NCI-H1694 treated with DMSO at 0.1 percent for 48 hours (cell line): ENCODE measurements at regions not wholly inside any gene's neighbourhood (a gene's known extent, or its start where the extent isn't known, plus 50 kb on each side); places are given as distances from the start of the nearest gene placed in this dataset.
"Not testable (repeated sequence)": the region's sequence is repeated elsewhere in the genome, so short reads cannot be mapped to it uniquely, and the experiment has no call there.

Experiments
- DNase-seq: peaks from one replicate; lab custom pipeline; 2025; lab: John Stamatoyannopoulos, UW

GRCh38 chr16:29218649-29219048, 187.9 kb downstream of the NPIPB11 start:
- DNase-seq, result not testable (repeated sequence)

DNA sequence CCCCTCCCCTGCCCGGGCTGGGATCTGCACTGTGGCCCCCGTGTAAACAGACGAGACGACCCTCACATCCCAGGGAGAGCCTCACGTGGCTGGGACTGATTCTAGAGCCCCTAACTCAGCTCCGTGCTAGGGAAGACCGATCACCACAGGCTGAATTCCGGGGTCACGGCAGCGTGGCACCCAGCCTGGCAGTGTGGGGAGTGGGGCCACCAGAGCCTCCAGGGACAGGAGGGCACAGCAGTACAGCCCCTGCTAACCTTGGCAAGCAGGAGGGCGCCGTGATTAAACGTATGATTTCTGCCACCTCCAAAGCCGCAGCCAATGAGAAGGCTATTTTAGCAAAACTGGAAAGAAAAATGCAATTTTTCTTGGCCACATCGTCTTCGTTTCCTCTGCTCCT, 188.3 kb downstream of the NPIPB11 start:
- not testable (repeated sequence) for DNase-seq

- not testable (repeated sequence) for DNase-seq
These were observed 188.8 kb downstream of the NPIPB11 start for GRCh38 chr16:29217752-29218126.

DNA sequence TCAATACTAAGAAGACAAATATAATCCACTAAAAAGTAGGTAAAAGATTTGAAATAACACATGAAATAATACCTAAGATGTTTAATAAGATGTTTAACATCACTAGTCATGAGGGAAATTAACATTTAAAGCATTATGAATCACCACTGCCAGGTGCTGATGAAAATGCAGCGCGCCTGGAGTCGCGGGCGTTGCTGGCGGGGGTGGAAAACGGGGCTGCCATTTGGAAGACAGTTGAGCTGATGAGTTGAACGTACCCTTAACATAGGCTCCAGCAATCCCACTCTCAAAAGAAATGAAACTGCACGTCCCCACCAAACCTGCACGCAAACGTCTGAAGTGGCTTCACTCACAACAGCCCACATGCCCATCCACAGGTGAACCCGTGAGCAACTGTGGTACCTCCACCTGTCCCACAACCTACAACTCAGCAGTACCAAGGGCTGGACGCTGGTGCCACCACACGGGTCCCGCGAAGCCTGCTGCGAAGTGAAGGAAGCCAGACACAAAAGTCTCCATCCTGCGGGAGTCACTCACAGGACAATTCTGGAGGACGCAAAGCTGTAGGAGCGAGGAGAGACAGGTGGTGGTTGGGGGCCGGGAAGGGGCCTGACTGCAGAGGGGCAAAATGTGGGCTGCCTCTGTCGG, 189.3 kb downstream of the NPIPB11 start:
- not testable (repeated sequence) for DNase-seq

- DNase-seq, result not testable (repeated sequence)
These were observed 192.7 kb downstream of the NPIPB11 start for GRCh38 chr16:29213770-29214169.

DNA sequence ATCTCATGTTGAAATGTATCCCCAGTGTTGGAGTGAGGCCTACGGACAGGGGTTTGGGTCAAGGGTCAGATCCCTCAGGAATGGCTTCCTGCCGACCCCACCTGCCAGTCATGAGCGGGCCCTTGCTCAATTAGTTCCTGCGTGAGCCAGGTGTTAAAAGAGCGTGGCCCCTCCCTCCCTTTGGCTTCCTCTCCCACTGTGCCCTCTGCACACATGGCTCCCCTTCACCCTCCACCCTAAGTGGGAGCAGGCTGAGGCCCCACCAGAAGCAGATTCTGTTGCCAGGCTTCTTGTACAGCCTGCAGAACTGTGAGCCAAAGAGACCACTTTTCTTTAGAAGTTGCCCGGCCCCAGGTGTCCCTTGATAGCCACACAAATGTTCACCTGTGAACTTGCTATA, 193.3 kb downstream of the NPIPB11 start:
- DNase-seq, result not testable (repeated sequence)

- not testable (repeated sequence) for DNase-seq
These were observed 194.2 kb downstream of the NPIPB11 start for GRCh38 chr16:29212084-29213027.

GRCh38 chr16:29211456-29211855, 195.1 kb downstream of the NPIPB11 start:
- not testable (repeated sequence) for DNase-seq

DNA sequence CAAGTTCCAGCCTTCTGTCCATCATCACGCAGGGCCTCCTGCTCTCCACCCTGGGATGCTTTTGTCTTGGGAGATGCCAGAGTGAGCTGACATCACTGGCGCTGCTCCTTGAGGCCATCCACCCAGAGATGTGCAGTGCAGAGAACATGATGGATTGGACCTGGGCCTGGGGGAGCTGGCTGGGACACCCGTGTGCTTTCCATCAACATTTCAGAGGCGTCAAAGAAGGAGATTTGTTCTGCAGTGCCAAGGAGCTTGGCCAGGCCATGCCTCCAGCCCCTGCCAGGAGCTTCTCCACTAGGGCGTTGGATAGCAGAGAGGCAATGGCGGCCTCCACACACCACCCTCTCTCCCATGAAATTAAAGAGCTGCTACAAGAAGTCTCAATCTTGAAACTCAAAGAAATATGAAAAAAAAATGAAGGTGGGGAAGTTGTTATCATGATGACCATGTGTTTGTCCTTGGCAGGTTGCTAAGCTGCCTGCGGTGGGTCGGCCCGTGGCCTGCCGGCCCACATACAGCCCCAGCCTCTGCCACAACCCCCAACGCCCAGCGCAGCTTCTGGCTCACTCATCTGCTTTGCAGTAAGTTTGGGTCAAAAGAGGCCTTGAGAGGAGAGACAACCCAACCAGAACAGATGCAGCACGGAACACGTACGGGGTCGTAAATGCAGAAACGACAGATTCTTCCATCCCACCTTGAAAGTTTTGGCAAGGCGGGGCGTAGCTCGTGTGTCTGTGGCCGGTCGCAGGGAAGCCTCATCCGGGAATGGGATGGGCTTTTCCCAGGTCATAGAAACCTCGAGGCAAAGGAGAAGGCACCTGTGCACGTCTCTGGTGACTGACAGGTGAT, 196.0 kb downstream of the NPIPB11 start:
- DNase-seq, result not testable (repeated sequence)

GRCh38 chr16:29206120-29206519, 200.4 kb downstream of the NPIPB11 start:
- DNase-seq, result not testable (repeated sequence)

GRCh38 chr16:29205151-29205550, 201.4 kb downstream of the NPIPB11 start:
- DNase-seq, result not testable (repeated sequence)

DNA sequence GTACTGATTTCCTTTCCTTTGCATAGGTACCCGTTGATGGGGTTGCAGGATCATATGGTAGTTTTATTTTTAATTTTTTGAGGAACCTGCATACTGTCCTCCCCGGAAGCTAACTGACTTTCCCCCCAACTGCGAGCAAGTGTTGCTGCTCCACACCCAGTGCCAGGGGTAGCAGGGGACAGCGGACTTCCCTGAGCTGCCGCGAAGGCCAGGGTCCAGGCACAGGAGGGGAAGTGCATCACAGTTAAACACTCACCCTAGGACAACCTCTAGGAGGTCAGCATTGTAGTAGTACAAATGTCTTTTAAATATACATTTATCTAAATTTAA, 201.7 kb downstream of the NPIPB11 start:
- no peak for DNase-seq

GRCh38 chr16:29203933-29204805, 202.3 kb downstream of the NPIPB11 start:
- DNase-seq, result not testable (repeated sequence)

GRCh38 chr16:29203046-29203932, 203.2 kb downstream of the NPIPB11 start:
- not testable (repeated sequence) for DNase-seq

DNA sequence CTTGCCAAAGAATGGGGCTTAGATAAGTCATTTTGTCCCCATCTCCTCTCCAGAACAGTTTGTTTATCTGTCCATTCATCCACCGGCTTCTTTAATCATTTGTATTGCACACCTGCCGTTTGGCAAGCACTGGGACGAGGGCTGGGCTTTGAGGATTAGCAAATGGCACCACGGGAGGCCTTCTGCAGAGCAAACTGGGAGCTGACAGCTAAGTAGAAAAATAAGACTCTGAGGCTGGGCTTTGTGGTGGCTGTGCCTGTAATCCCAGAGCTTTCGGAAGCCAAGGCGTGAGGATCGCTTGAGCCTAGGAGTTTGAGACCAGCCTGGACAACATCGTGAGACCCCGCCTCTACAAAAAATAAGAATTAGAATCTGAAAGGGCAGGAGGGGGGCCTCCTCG, 203.9 kb downstream of the NPIPB11 start:
- DNase-seq, result not testable (repeated sequence)

DNA sequence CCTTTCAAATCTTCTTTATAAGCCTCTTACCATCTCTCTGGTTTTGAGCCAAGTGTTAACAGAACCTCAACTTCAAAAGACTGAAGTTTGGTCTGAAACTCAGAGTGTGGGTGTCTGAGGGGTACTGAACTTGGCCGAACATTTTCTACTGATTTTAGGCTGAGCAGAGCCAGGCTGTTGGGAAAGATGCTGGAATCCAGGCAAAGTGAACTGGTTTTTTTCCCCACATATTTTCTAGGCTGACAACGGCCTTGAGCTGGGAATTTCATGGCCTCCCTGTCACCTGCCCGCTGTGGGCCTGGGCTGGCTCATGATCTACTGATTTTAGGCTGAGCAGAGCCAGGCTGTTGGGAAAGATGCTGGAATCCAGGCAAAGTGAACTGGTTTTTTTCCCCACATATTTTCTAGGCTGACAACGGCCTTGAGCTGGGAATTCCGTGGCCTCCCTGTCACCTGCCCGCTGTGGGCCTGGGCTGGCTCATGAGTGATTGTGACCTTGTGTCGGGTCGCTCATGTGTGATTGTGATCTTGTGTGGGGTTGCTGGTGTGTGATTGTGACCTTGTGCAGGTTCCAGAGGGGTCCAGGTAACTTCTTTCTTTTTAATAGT, 204.4 kb downstream of the NPIPB11 start:
- DNase-seq, result not testable (repeated sequence)

GRCh38 chr16:29201296-29202024, 205.1 kb downstream of the NPIPB11 start:
- DNase-seq, result not testable (repeated sequence)

GRCh38 chr16:29200681-29201080, 205.8 kb downstream of the NPIPB11 start:
- DNase-seq, result not testable (repeated sequence)

GRCh38 chr16:29200135-29200601, 206.3 kb downstream of the NPIPB11 start:
- DNase-seq, result not testable (repeated sequence)
